Testis (tissue), 2 donors: ENCODE measurements at regions not wholly inside any gene's neighbourhood (a gene's known extent, or its start where the extent isn't known, plus 50 kb on each side); places are given as distances from the start of the nearest gene placed in this dataset.

Experiments
- DNase-seq: peaks from one replicate; pipeline ENCODE4 v3.0.0-alpha.2; 2019
- H3K27ac ChIP-seq, 2 donors: fragments of 200-600 bp; sonication (generic); one replicate each; pipeline ENCODE4 v1.5.1; 2019
- H3K27me3 ChIP-seq: fragments of 200-600 bp; sonication (generic); one replicate; pipeline ENCODE4 v1.5.1; 2019
- H3K36me3 ChIP-seq: fragments of 200-600 bp; sonication (generic); one replicate; pipeline ENCODE4 v1.5.1; 2017; ENCODE audit warnings: low read depth; ENCODE audit errors: missing control alignments
- H3K4me1 ChIP-seq: fragments of 200-600 bp; sonication (generic); one replicate; pipeline ENCODE4 v1.5.1; 2019
- H3K4me3 ChIP-seq, 2 donors: fragments of 200-600 bp; sonication (generic); one replicate each; pipeline ENCODE4 v1.5.1; 2017 to 2019
- H3K9me3 ChIP-seq: fragments of 200-600 bp; sonication (generic); one replicate; pipeline ENCODE4 v1.5.1; 2017
- CTCF ChIP-seq, 3 experiments: fragments of 450-650 bp in 2 of 3; fragments of 200-600 bp in 1 of 3; sonication (generic) in 1 of 3; IDR thresholded peaks; one replicate each; pipeline ENCODE4 v1.5.1; 2016 to 2019; ENCODE audit warnings: antibody characterized with exemption in 3 of 3, mild to moderate bottlenecking in 2 of 3, moderate library complexity in 1 of 3
- POLR2A ChIP-seq: fragments of 450-650 bp; IDR thresholded peaks from one replicate; pipeline ENCODE4 v1.6.1; 2017; ENCODE audit warnings: antibody characterized with exemption, mild to moderate bottlenecking, moderate library complexity
- WGBS, 2 donors: methylation state at CpG; one replicate each; pipeline ENCODE4 v1.1.5; 2018; 5-methylcytosine and 5-hydroxymethylcytosine counted together
- intact Hi-C: fragments of 100-400 bp; cut with DNase I; formaldehyde crosslinking; loops from one replicate; pipeline ENCODE4 v1.15.1; 2023; ENCODE audit warnings: low total_unique reads

- intact Hi-C loops: no loop called here
- DNase-seq: no peak
- Histone ChIP-seq H3K27me3 (no peaks in the 10 kb centered on the region), H3K4me1 (no peaks in the 10 kb centered on the region), H3K36me3 (no peaks in the 10 kb centered on the region), H3K9me3 (no peaks in the 10 kb centered on the region), H3K27ac (no peak overlapping the region), H3K4me3 (no peak overlapping the region)
- WGBS, 2 donors: 62 to 76% methylated on average over 3 of the region's 3 CpGs
- TF ChIP-seq CTCF (IDR thresholded peaks at IDR 0.05) (no peak), POLR2A (no peak)
These were observed 1144.6 kb downstream of the SORCS3 start for GRCh38 chr10:105785721-105786120.

GRCh38 chr10:105783936-105784483, 1142.9 kb downstream of the SORCS3 start:
- WGBS, 2 donors: 61 to 72% methylated on average over 7 of the region's 7 CpGs
- intact Hi-C loops: no loop called here

GRCh38 chr10:105774881-105775280, 1133.8 kb downstream of the SORCS3 start:
- Histone ChIP-seq H3K4me3 (no peak overlapping the region), H3K27me3 (no peaks in the 10 kb centered on the region), H3K36me3 (no peaks in the 10 kb centered on the region), H3K9me3 (no peaks in the 10 kb centered on the region), H3K4me1 (no peaks in the 10 kb centered on the region), H3K27ac (no peak overlapping the region)
- intact Hi-C loops: no loop called here
- TF ChIP-seq POLR2A (no peak), CTCF (IDR thresholded peaks at IDR 0.05) (no peak)
- WGBS, 2 donors: 46 to 54% methylated on average over 1 of the region's 1 CpG
- DNase-seq: no peak

More at GRCh38 chr10:105783936-105784483, 1142.9 kb downstream of the SORCS3 start:
- Histone ChIP-seq H3K9me3 (no peaks in the 10 kb centered on the region), H3K4me3 (no peak overlapping the region), H3K4me1 (no peaks in the 10 kb centered on the region), H3K27ac (no peak overlapping the region), H3K27me3 (no peaks in the 10 kb centered on the region), H3K36me3 (no peaks in the 10 kb centered on the region)
- TF ChIP-seq CTCF (IDR thresholded peaks at IDR 0.05) (no peak), POLR2A (no peak)
- no peak for DNase-seq

GRCh38 chr10:105774351-105774750, 1133.3 kb downstream of the SORCS3 start:
- no peak for TF ChIP-seq POLR2A
- TF ChIP-seq CTCF (IDR thresholded peaks at IDR 0.05): no peak
- Histone ChIP-seq H3K27me3 (no peaks in the 10 kb centered on the region), H3K9me3 (no peaks in the 10 kb centered on the region), H3K4me1 (no peaks in the 10 kb centered on the region), H3K4me3 (no peak overlapping the region), H3K36me3 (no peaks in the 10 kb centered on the region), H3K27ac (no peak overlapping the region)
- DNase-seq: no peak
- intact Hi-C loops: no loop called here
- WGBS, 2 donors: 51 to 61% methylated on average over 2 of the region's 2 CpGs

- intact Hi-C loops: no loop called here
- no peak overlapping the region for H3K27ac ChIP-seq
- no peak for DNase-seq
These were observed 1129.6 kb downstream of the SORCS3 start for GRCh38 chr10:105770524-105771212.

More at GRCh38 chr10:105770524-105771212, 1129.6 kb downstream of the SORCS3 start:
- H3K27me3 ChIP-seq: no peaks in the 10 kb centered on the region
- H3K36me3 ChIP-seq: no peaks in the 10 kb centered on the region
- H3K4me1 ChIP-seq: no peaks in the 10 kb centered on the region
- 28 to 31% methylated on average over 2 of the region's 2 CpGs for WGBS, 2 donors
- no peaks in the 10 kb centered on the region for H3K9me3 ChIP-seq
- H3K4me3 ChIP-seq: no peak overlapping the region
- TF ChIP-seq CTCF (IDR thresholded peaks at IDR 0.05) (no peak), POLR2A (no peak)
